Naive thymus-derived CD8-positive, alpha-beta T cell (primary cell): ENCODE measurements at regions not wholly inside any gene's neighbourhood (a gene's known extent, or its start where the extent isn't known, plus 50 kb on each side); places are given as distances from the start of the nearest gene placed in this dataset.

Source experiments
- ATAC-seq, 2 donors: fragments of 150-1000 bp; cut with Tn5 transposase in 1 of 2; sonication (Bioruptor Pico), chemical (Tn5 transposase) in 1 of 2; 1 replicate in 1 of 2; 2 replicates in 1 of 2; pipeline ENCODE4 v1.10.0; 2021; ENCODE audit warnings: mild to moderate bottlenecking in 2 of 2, moderate library complexity in 2 of 2
- POLR2A ChIA-PET: fragments of 350-600 bp; sonication (Branson Sonifier 250); formaldehyde crosslinking; loops from one replicate; lab custom pipeline; 2021; ENCODE audit warnings: antibody characterized with exemption; lab: Charles Lee
- DNase-seq, 10 donors: peaks; one replicate each; pipeline versions ENCODE4 v3.0.0 to v3.0.0-alpha.2; 2020 to 2022
- H3K27ac Mint-ChIP-seq, 10 donors: one replicate each; pipeline ENCODE4 v1.8.0; 2020 to 2022; ENCODE audit warnings: mild to moderate bottlenecking in 10 of 10, mixed read lengths in 10 of 10, moderate library complexity in 4 of 10, inconsistent platforms in 1 of 10
- H3K27me3 Mint-ChIP-seq, 5 donors: one replicate each; pipeline ENCODE4 v1.8.0; 2021 to 2022; ENCODE audit warnings: mixed read lengths in 5 of 5
- H3K36me3 Mint-ChIP-seq, 3 donors: one replicate each; pipeline ENCODE4 v1.8.0; 2020 to 2022; ENCODE audit warnings: mixed read lengths in 3 of 3, mild to moderate bottlenecking in 2 of 3, inconsistent platforms in 1 of 3
- H3K4me1 Mint-ChIP-seq, 4 donors: one replicate each; pipeline ENCODE4 v1.8.0; 2021 to 2022; ENCODE audit warnings: mixed read lengths in 4 of 4
- H3K4me3 Mint-ChIP-seq, 10 donors: one replicate each; pipeline ENCODE4 v1.8.0; 2020 to 2022; ENCODE audit warnings: mild to moderate bottlenecking in 10 of 10, mixed read lengths in 10 of 10, moderate library complexity in 6 of 10, inconsistent platforms in 1 of 10
- H3K9me3 Mint-ChIP-seq, 9 donors: one replicate each; pipeline ENCODE4 v1.8.0; 2020 to 2022; ENCODE audit warnings: mixed read lengths in 9 of 9, mild to moderate bottlenecking in 3 of 9, inconsistent platforms in 1 of 9, moderate library complexity in 1 of 9

DNA sequence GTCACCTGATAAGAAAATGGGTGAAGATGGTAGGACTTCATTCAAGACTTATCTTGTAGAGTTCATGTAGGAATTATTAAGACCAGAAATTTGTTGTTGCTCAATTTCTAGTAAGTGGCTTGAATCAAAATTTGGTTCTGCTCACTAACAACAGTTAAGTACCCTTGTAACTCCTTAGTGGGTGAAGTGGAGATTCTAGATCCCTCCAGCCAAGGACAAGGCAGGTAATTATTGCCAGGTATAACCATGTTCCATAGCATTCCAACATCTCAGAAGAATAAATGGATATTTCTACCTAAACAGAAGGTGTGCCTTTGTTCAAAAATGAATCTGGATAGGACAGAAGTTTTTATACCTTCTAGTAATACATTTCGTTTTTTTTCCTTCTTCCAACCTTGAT, 282.3 kb downstream of the DUSP10 start:
- no peak for ATAC-seq
- POLR2A ChIA-PET: no interaction called here
- no peaks in the 10 kb centered on the region for H3K36me3 Mint-ChIP-seq

DNA sequence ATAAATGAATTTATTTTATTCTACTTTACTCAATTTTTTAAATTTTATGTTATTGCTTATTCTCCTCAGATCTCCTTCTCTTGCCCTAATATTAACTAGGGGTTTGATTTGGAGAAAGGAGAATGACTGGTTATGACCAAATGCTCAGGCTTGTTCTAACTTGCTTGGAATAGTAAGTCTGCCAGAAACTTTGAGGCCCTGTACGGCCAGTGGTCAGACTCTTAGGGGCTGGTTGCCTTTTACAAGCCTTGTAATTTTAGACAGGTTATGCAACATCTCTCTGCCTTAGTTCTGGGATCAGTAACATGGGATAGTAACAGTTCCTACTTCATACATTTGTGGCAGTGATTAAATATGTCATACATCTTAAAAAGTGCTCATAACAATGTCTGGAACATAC, 279.5 kb downstream of the DUSP10 start:
- no peak for DNase-seq
- ATAC-seq: no peak

More for the DNA sequence above, 282.3 kb downstream of the DUSP10 start:
- H3K27me3 Mint-ChIP-seq: peaks cover 0 to 10% (median 6%) of the 10 kb centered on the region in 5 donors
- H3K4me1 Mint-ChIP-seq: no peaks in the 10 kb centered on the region
- no peak overlapping the region for H3K4me3 Mint-ChIP-seq
- no peak for DNase-seq
- no peak overlapping the region for H3K27ac Mint-ChIP-seq
- no peaks in the 10 kb centered on the region for H3K9me3 Mint-ChIP-seq

DNA sequence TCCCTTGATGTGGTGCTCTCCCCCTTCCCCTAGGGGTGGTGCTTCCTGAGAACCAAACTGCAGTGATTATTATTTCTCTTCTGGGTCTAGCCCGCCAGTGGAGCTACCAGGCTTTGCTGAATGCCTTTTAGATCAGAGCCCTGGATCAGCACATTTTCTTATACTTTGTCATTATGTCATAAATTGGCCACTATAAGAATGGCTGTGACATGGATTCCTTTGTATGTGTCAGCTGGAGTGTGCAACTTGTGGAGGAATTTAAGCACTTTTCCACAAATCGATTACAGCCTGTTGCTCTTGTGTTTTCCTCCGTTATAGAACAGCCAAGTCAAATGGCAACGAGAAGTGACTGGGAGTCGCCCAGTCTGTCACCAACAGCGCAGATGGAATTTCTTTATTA, 273.3 kb downstream of the DUSP10 start:
- DNase-seq (no peak), ATAC-seq (no peak)
- H3K27ac Mint-ChIP-seq: no peak overlapping the region
- no peaks in the 10 kb centered on the region for H3K4me1 Mint-ChIP-seq
- peaks cover 0 to 17% (median 6%) of the 10 kb centered on the region in 9 donors for H3K9me3 Mint-ChIP-seq
- POLR2A ChIA-PET: no interaction called here
- H3K27me3 Mint-ChIP-seq: peaks cover 6 to 37% (median 22%) of the 10 kb centered on the region in 5 donors
- no peak overlapping the region for H3K4me3 Mint-ChIP-seq
- peaks cover 0 to 13% (median 0%) of the 10 kb centered on the region in 3 donors for H3K36me3 Mint-ChIP-seq

More for the DNA sequence above, 279.5 kb downstream of the DUSP10 start:
- Mint-ChIP-seq H3K4me3 (no peak overlapping the region), H3K4me1 (no peaks in the 10 kb centered on the region), H3K27ac (no peak overlapping the region), H3K9me3 (peaks cover 0 to 4% (median 0%) of the 10 kb centered on the region in 9 donors), H3K36me3 (no peaks in the 10 kb centered on the region), H3K27me3 (peaks cover 0 to 11% (median 8%) of the 10 kb centered on the region in 5 donors)
- POLR2A ChIA-PET: no interaction called here

DNA sequence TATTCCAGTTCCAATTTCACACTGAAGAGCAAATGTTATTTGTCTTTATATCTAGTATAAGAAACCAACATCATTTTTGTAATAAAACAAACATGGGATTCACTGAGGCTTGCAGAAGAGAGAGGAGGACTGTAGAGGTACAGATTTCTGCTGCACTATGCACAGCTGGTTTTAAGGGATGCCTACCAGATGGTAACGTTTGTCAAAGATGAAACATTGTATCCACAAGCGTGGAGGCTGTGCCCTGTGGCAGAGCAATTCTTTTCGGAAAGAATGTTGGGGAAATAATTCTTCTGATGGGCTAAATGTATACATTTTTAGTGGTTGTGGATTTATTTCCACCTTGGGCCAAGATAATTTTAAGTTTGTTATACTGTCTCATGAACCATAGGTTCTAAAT, 272.4 kb downstream of the DUSP10 start:
- Mint-ChIP-seq H3K27ac (no peak overlapping the region), H3K4me1 (no peaks in the 10 kb centered on the region), H3K4me3 (no peak overlapping the region), H3K27me3 (peaks cover 6 to 41% (median 26%) of the 10 kb centered on the region in 5 donors), H3K36me3 (peaks cover 0 to 13% (median 0%) of the 10 kb centered on the region in 3 donors), H3K9me3 (peaks cover 0 to 17% (median 6%) of the 10 kb centered on the region in 9 donors)
- ATAC-seq (no peak), DNase-seq (no peak)
- POLR2A ChIA-PET: no interaction called here

DNA sequence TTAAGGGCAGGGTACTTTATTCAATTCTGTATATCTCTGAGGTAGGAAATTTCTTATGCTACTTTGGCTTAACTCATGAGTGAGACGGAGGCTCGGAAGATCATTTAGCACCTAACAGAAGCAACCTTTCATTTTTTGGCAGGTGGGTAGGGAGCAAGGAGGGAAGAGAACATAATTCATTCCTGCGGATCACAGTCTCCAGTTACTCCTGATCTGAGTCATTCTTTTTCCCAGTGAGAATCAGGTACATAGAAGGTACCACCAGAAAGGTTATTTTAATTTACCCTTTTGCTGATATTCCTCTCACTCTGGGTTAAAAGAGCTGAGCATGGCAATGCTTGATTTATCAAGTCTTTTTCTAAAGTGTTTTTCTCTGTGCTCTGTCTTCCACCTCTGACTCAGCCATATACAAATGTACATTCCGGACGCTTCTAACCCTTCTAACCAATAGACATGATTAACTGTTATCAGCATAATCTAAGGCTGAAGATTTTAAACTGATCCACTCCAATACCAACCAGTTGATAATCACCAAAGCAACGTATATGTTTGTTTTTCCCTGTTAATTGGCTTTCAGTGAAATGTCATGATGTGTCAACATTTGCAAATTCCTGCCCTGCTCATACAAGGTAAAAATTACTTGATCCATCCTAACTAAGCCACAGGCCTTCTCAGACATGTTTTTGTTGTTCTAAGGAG, 271.7 kb downstream of the DUSP10 start:
- POLR2A ChIA-PET: no interaction called here
- Mint-ChIP-seq H3K27me3 (peaks cover 6 to 41% (median 26%) of the 10 kb centered on the region in 5 donors), H3K4me1 (no peaks in the 10 kb centered on the region)

DNA sequence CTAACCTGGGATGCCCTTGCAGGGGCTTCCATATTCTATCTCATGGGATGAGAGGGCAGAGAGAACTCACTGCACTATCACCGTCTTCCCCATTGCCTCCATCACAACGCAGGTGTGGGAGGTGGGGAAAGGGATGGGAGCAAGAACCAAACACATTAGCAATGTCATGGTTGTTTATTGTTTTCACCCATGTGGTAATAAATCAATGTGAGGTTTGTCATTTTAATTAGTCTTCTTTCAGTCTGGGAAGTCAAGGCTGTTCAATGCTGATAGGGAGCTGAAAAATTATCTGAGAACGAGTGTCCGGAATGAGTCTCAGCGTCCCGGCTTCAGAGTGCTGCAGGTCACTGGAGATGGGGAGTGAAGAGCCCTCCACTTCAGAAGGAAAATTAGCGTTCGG, 268.5 kb downstream of the DUSP10 start:
- Mint-ChIP-seq H3K36me3 (peaks cover 0 to 3% (median 0%) of the 10 kb centered on the region in 3 donors), H3K27ac (peak overlapping the region in 1 of 10 donors; percentile 47), H3K4me1 (peaks cover 0 to 4% (median 1%) of the 10 kb centered on the region in 4 donors), H3K27me3 (peaks cover 5 to 41% (median 25%) of the 10 kb centered on the region in 5 donors), H3K4me3 (no peak overlapping the region), H3K9me3 (peaks cover 0 to 2% (median 0%) of the 10 kb centered on the region in 9 donors)
- no peak for DNase-seq
- no peak for ATAC-seq
- POLR2A ChIA-PET: no interaction called here

More for the DNA sequence above, 271.7 kb downstream of the DUSP10 start:
- H3K27ac Mint-ChIP-seq: no peak overlapping the region
- no peak overlapping the region for H3K4me3 Mint-ChIP-seq
- DNase-seq: no peak
- no peak for ATAC-seq
- peaks cover 0 to 13% (median 0%) of the 10 kb centered on the region in 3 donors for H3K36me3 Mint-ChIP-seq
- H3K9me3 Mint-ChIP-seq: peaks cover 0 to 17% (median 6%) of the 10 kb centered on the region in 9 donors

DNA sequence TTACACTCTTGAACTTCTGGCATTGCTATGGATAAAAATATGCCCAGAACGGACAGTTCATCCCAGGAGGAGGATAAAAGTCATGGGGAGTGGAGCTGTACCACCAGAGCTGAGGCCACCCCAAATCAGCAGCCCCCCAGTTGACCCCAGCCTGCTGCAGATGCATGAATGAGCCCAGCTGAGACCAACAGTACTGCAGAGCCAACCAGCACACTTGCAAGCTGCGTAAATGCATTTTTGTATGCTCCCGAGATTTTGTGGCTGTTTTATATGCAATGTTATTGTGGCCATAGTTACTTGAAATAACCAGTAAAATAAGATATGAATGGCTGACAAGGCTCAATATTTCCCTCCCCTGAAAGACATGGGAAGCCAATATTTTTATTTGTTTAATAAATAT, 264.6 kb downstream of the DUSP10 start:
- H3K27ac Mint-ChIP-seq: no peak overlapping the region
- no peak for DNase-seq
- H3K9me3 Mint-ChIP-seq: no peaks in the 10 kb centered on the region
- no peaks in the 10 kb centered on the region for H3K36me3 Mint-ChIP-seq
- ATAC-seq: no peak
- no peak overlapping the region for H3K4me3 Mint-ChIP-seq
- peaks cover 0 to 15% (median 12%) of the 10 kb centered on the region in 5 donors for H3K27me3 Mint-ChIP-seq
- peaks cover 0 to 4% (median 2%) of the 10 kb centered on the region in 4 donors for H3K4me1 Mint-ChIP-seq
- POLR2A ChIA-PET: interaction anchor here (1.4 kb wide), 1 partner anchor 264 kb away, joined by 4 read pairs; no protein-coding TSS in a partner anchor

DNA sequence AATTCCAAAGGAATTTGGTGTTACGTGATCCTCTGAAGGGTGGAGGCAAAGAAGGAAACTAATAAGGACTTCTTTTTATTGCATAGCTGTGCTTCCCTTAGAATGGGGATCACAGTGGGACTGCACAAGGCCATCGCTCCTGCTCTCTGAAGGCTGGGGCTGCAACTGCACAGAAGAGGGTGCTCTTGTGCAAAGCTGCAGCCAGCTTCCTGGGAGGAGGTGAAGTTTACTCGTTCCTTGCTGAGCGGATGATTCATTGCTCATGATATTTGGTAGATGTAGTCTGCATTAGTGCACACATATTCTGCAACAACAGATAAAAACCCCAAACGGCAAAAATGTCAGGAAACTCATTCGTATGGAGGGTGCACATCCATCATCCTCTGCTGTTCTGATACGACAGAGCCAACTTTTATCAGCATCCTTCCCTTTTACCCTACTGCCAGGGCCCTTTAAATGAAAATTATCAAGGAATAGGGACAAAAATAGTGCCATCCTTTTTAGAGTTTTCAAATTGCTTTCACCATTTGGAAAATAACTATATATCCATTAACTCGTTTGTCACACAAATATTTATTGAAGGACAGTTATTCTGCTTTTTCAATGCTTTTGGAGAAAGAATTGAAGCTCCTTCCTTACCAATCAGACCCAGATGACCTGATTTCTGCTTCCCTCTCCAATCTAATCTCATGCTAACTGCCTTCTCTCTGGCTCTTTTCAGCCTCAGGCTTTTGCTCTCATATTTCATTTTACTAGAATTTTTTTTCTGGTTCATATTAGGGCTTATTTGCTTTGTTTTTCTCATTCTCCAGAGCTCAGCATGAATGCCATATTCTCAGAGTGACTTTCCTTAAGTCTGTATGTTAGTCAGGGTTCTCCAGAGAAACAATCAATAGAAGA, 263.6 kb downstream of the DUSP10 start:
- no peaks in the 10 kb centered on the region for H3K36me3 Mint-ChIP-seq
- POLR2A ChIA-PET: interaction anchor here (1.4 kb wide), 1 partner anchor 263 kb away, joined by 4 read pairs; no protein-coding TSS in a partner anchor
- H3K27ac Mint-ChIP-seq: no peak overlapping the region
- DNase-seq (peak; percentile 8 to 76 (median 37)), ATAC-seq (peak; percentile 72 to 89)
- H3K4me1 Mint-ChIP-seq: peaks cover 0 to 4% (median 2%) of the 10 kb centered on the region in 4 donors
- no peak overlapping the region for H3K4me3 Mint-ChIP-seq
- peaks cover 0 to 12% (median 7%) of the 10 kb centered on the region in 5 donors for H3K27me3 Mint-ChIP-seq
- H3K9me3 Mint-ChIP-seq: no peaks in the 10 kb centered on the region

DNA sequence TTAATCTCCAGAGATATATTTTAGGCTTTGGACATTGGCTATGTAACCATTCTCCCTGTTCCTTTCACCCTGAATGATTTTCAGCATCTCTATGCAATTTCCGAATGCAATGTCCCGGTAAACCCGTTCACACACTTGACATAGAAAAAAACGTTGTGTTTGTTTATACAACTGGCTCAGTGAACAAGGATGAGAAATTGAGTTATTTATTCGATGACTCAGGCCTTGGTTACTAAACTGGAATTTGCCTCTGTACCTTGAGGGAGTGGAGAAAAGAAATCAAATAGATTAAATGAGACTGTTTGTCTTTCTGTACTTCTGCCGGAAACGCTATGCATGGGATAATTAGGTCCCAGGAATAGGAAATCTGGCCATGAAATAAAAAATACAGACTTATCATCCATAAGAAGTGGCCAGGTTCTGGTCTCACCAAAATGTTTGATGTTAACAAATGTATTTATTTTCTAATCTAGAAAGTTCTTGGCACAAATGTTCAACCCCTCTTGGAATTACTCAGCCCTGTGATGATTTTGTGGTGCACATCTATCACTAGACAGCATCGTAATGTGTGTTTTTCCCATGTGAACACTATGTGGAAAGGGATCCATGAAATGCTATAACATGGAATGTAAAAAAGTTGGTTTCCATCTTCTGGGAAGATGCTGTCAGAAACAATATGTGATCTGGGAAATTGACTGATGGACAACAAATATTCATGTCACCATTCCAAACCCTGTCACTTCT, 253.9 kb downstream of the DUSP10 start:
- no peak overlapping the region for H3K27ac Mint-ChIP-seq
- no peaks in the 10 kb centered on the region for H3K27me3 Mint-ChIP-seq
- no peaks in the 10 kb centered on the region for H3K4me1 Mint-ChIP-seq
- no peaks in the 10 kb centered on the region for H3K9me3 Mint-ChIP-seq
- H3K4me3 Mint-ChIP-seq: no peak overlapping the region
- ATAC-seq (no peak), DNase-seq (no peak)
- H3K36me3 Mint-ChIP-seq: no peaks in the 10 kb centered on the region
- POLR2A ChIA-PET: no interaction called here

DNA sequence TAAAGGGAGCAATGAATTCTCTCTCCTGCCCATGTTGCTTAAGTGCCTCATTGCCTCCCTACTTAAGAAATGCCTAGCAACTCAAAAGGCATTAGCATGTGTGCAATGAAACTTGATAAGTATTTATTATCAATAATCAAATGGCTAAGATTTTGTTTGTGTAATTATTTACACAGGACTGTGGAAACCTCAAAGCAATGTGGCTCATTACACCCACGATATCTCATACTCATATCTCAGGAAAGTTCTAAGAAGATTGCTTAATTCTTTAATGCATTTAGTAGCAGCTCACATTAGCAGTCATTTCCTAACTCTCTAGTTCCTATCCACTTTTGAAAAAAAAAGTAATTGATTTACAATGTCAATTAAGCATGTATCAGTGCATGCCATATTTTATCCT, 253.3 kb downstream of the DUSP10 start:
- no peaks in the 10 kb centered on the region for H3K27me3 Mint-ChIP-seq
- H3K9me3 Mint-ChIP-seq: no peaks in the 10 kb centered on the region
- no peaks in the 10 kb centered on the region for H3K4me1 Mint-ChIP-seq
- DNase-seq (no peak), ATAC-seq (no peak)
- H3K27ac Mint-ChIP-seq: no peak overlapping the region
- no peak overlapping the region for H3K4me3 Mint-ChIP-seq
- H3K36me3 Mint-ChIP-seq: no peaks in the 10 kb centered on the region
- POLR2A ChIA-PET: no interaction called here

DNA sequence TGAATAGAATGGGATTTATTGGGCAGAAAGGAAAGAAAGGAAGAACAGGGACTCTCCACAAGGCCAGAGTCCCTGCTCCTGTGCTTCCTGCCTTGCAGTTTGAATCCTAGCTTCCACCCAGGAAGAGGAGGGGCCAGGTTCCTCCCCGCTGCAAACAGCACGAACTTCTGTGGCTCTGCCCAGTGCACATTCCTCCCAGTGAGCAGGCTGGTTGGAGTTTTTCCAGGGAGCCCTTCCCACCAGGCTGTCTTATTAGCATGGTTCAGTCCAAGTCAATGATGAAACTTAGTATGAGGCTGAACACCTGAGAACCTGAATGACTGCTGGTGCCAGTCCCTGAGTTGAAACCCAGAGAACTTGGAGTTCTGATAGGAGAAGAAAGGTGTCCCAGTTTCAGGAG, 247.2 kb downstream of the DUSP10 start:
- no peak for DNase-seq
- no peaks in the 10 kb centered on the region for H3K9me3 Mint-ChIP-seq
- no peak for ATAC-seq
- H3K27me3 Mint-ChIP-seq: peaks cover 0 to 3% (median 0%) of the 10 kb centered on the region in 5 donors
- no peaks in the 10 kb centered on the region for H3K36me3 Mint-ChIP-seq
- no peak overlapping the region for H3K27ac Mint-ChIP-seq
- no peak overlapping the region for H3K4me3 Mint-ChIP-seq
- POLR2A ChIA-PET: interaction anchor here (0.5 kb wide), 1 partner anchor 155 kb away, joined by 3 read pairs; no protein-coding TSS in a partner anchor
- H3K4me1 Mint-ChIP-seq: no peaks in the 10 kb centered on the region

DNA sequence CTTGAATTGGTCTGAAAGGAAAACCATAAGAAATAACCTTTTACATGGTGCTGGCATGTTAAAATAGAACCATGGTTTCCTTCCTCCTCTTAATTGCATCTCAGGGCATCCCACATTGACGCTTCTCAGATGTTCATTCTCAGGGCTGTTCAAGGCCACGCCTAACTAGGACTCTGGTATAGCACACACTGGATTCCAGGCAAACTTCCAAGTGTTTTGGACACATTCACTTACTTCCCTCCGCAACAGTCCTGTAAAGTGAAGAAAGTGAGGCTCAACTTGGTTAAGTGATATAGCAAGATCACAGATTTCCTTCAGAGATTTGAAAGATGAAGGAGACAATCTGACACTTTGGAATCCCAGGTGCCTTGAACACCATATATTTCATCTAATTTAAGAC, 244.8 kb downstream of the DUSP10 start:
- DNase-seq (no peak), ATAC-seq (no peak)
- Mint-ChIP-seq H3K36me3 (no peaks in the 10 kb centered on the region), H3K4me1 (no peaks in the 10 kb centered on the region), H3K4me3 (no peak overlapping the region), H3K9me3 (no peaks in the 10 kb centered on the region), H3K27ac (no peak overlapping the region), H3K27me3 (peaks cover 0 to 4% (median 0%) of the 10 kb centered on the region in 5 donors)
- POLR2A ChIA-PET: no interaction called here
